Kidney capillary endothelial cell (primary cell): ENCODE measurements at regions not wholly inside any gene's neighbourhood (a gene's known extent, or its start where the extent isn't known, plus 50 kb on each side); places are given as distances from the start of the nearest gene placed in this dataset.
"Not testable (repeated sequence)": the region's sequence is repeated elsewhere in the genome, so short reads cannot be mapped to it uniquely, and the experiment has no call there.

Source experiments
- DNase-seq: peaks from one replicate; pipeline ENCODE4 v3.0.0-alpha.2; 2018; ENCODE audit warnings: low spot score

GRCh38 chr4:183816077-183816476, 89.0 kb upstream of the STOX2 start:
- no peak for DNase-seq

GRCh38 chr4:183816882-183817509, 88.1 kb upstream of the STOX2 start:
- DNase-seq: no peak

GRCh38 chr4:183818591-183818990, 86.5 kb upstream of the STOX2 start:
- not testable (repeated sequence) for DNase-seq

GRCh38 chr4:183821076-183821853, 83.8 kb upstream of the STOX2 start:
- DNase-seq: no peak

- no peak for DNase-seq
These were observed 81.7 kb upstream of the STOX2 start for GRCh38 chr4:183823434-183823833.

- DNase-seq: no peak
These were observed 79.8 kb upstream of the STOX2 start for GRCh38 chr4:183825346-183825745.

- DNase-seq: no peak
These were observed 78.6 kb upstream of the STOX2 start for GRCh38 chr4:183826461-183826860.

- no peak for DNase-seq
These were observed 77.0 kb upstream of the STOX2 start for GRCh38 chr4:183828125-183828524.

GRCh38 chr4:183828839-183829238, 76.3 kb upstream of the STOX2 start:
- DNase-seq: no peak

GRCh38 chr4:183830438-183830985, 74.6 kb upstream of the STOX2 start:
- DNase-seq: no peak

- no peak for DNase-seq
These were observed 74.1 kb upstream of the STOX2 start for GRCh38 chr4:183831026-183831446.

GRCh38 chr4:183831683-183832082, 73.4 kb upstream of the STOX2 start:
- no peak for DNase-seq

- DNase-seq: no peak
These were observed 72.2 kb upstream of the STOX2 start for GRCh38 chr4:183832776-183833450.

- no peak for DNase-seq
These were observed 70.9 kb upstream of the STOX2 start for GRCh38 chr4:183834252-183834651.

- DNase-seq: no peak
These were observed 67.9 kb upstream of the STOX2 start for GRCh38 chr4:183837222-183837621.

GRCh38 chr4:183838987-183839712, 66.0 kb upstream of the STOX2 start:
- DNase-seq: no peak

- peak; percentile 68 for DNase-seq
These were observed 64.8 kb upstream of the STOX2 start for GRCh38 chr4:183840311-183840710.

- no peak for DNase-seq
These were observed 64.1 kb upstream of the STOX2 start for GRCh38 chr4:183841001-183841400.

GRCh38 chr4:183842129-183842528, 63.0 kb upstream of the STOX2 start:
- DNase-seq: no peak

GRCh38 chr4:183843248-183843671, 61.8 kb upstream of the STOX2 start:
- no peak for DNase-seq

GRCh38 chr4:183846951-183847350, 58.2 kb upstream of the STOX2 start:
- DNase-seq: no peak

- no peak for DNase-seq
These were observed 56.3 kb upstream of the STOX2 start for GRCh38 chr4:183848805-183849204.
